Rectal smooth muscle tissue (tissue), 1 donor: ENCODE measurements at regions not wholly inside any gene's neighbourhood (a gene's known extent, or its start where the extent isn't known, plus 50 kb on each side); places are given as distances from the start of the nearest gene placed in this dataset.

Source experiments
- H3K27ac ChIP-seq: one replicate; pipeline ENCODE4 v1.7.0; 2013; ENCODE audit warnings: low read depth, low read length, inconsistent platforms
- H3K27me3 ChIP-seq: one replicate; pipeline ENCODE4 v1.7.0; 2013; ENCODE audit warnings: low read length; ENCODE audit not compliant: control insufficient read depth, insufficient read depth
- H3K36me3 ChIP-seq: one replicate; pipeline ENCODE4 v1.7.0; 2013; ENCODE audit warnings: low read length; ENCODE audit not compliant: control insufficient read depth, insufficient read depth
- H3K4me1 ChIP-seq: one replicate; pipeline ENCODE4 v1.7.0; 2013; ENCODE audit warnings: low read length; ENCODE audit not compliant: control insufficient read depth, insufficient read depth
- H3K4me3 ChIP-seq: one replicate; pipeline ENCODE4 v1.7.0; 2013; ENCODE audit warnings: low read length
- H3K9ac ChIP-seq: one replicate; pipeline ENCODE4 v1.7.0; 2013; ENCODE audit warnings: low read length

DNA sequence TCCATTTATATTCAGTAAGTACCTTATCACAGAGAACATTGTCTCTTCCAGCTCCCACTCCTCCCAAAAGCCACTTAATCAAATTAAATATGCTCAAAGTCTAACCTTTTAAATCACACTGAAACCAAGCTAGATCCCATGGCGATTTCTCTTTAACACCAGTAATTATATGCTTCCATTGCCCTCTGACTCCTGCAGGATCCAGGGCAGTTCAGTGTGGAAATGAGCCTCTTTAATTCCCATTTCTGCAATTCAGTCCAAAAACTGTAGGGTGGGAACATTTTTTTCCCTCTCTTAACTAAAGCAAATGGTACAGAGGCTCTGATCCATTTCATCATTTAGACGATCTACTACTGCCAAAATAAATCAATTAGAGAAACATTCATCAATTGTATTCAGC is 872.3 kb upstream of the PHF14 start:
- Histone ChIP-seq H3K4me1 (no peaks in the 10 kb centered on the region), H3K9ac (no peak overlapping the region), H3K27ac (no peak overlapping the region), H3K36me3 (no peaks in the 10 kb centered on the region), H3K27me3 (no peaks in the 10 kb centered on the region), H3K4me3 (no peak overlapping the region)

DNA sequence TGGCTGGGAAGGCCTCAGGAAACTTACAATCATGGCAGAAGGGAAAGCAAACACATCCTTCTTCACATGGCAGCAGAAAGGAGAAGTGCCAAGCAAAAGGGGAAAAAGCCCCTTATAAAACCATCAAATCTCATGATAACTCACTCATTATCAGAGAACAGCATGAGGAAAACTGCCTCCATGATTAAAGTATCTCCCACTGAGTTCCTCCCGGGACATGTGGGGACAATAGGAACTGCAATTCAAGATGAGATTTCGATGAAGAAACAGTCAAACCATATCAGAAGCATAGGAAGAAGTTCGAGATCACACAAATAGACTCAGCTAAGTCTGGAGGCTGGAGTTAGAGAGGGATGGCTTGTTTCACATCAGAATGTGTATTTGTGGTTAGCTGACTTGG is 869.4 kb upstream of the PHF14 start:
- H3K27me3 ChIP-seq, result no peaks in the 10 kb centered on the region
- no peak overlapping the region for H3K27ac ChIP-seq
- no peak overlapping the region for H3K4me3 ChIP-seq
- no peaks in the 10 kb centered on the region for H3K36me3 ChIP-seq
- no peak overlapping the region for H3K9ac ChIP-seq
- no peaks in the 10 kb centered on the region for H3K4me1 ChIP-seq

GRCh38 chr7:10106609-10107008 is 867.1 kb upstream of the PHF14 start:
- Histone ChIP-seq H3K4me3 (no peak overlapping the region), H3K27ac (no peak overlapping the region), H3K9ac (no peak overlapping the region), H3K36me3 (no peaks in the 10 kb centered on the region), H3K4me1 (no peaks in the 10 kb centered on the region), H3K27me3 (no peaks in the 10 kb centered on the region)

- Histone ChIP-seq H3K27me3 (no peaks in the 10 kb centered on the region), H3K36me3 (no peaks in the 10 kb centered on the region), H3K4me1 (no peaks in the 10 kb centered on the region), H3K9ac (no peak overlapping the region), H3K27ac (no peak overlapping the region), H3K4me3 (no peak overlapping the region)
Observed at GRCh38 chr7:10116511-10116910, 857.2 kb upstream of the PHF14 start.

DNA sequence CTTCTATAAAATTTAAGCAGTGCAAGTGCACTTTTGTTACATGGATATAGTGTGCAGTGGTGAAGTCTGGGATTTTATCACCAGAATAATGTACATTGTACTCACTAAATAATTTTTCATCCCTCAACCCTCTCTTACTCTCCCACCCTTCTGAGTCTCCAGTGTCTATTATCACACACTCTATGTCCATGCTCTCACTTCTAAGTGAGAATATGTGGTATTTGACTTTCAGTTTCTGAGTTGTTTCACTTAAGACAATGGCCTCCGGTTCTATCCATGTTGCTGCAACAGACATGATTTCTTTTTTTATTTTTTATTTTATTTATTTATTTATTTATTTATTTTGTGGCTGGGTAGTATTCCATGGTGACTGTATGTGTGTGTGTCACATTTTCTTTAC is 855.9 kb upstream of the PHF14 start:
- Histone ChIP-seq H3K4me1 (no peaks in the 10 kb centered on the region), H3K27ac (no peak overlapping the region), H3K36me3 (no peaks in the 10 kb centered on the region), H3K9ac (no peak overlapping the region), H3K4me3 (no peak overlapping the region), H3K27me3 (no peaks in the 10 kb centered on the region)

DNA sequence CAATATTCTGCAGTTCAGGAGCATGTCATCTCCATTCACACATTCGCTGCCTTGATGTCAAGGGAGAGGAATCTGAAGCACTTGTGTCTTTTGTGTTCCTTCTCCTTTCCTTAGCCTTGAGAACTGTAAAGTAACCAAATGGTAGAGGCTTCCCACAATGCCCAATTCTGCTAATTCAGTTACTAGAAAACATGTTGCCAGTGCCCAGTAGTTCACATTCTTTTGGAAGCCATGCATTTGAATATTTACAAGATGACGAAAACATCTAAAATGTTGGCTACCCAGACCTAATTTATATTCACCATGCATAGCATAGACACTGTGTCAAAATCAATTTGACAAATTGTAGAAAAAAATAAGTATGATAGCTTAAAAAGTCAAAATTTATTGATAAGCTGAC is 852.7 kb upstream of the PHF14 start:
- no peak overlapping the region for H3K4me3 ChIP-seq
- H3K27ac ChIP-seq, result no peak overlapping the region
- H3K9ac ChIP-seq, result no peak overlapping the region

DNA sequence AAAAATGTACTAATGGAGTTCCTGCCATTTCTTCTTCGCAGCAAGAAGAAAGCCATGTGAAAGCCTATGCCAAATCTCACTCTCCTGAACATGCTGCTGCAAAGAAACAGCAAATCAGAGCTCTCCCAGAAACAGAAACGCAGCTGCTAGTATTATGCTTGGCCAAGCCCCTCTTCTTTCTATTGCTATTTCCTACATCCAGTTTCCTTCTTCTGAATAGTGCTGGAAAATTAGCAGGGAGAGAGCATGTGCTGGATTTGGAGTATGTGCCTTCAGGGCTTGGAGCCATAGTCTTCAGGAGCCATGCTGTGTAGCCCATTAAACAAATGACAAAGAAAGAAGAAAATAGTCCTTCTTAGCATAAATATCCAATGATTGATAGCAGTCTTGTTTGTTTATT is 852.0 kb upstream of the PHF14 start:
- Histone ChIP-seq H3K4me3 (no peak overlapping the region), H3K36me3 (no peaks in the 10 kb centered on the region), H3K27me3 (no peaks in the 10 kb centered on the region), H3K9ac (no peak overlapping the region), H3K4me1 (no peaks in the 10 kb centered on the region), H3K27ac (no peak overlapping the region)

More for the DNA sequence above, 852.7 kb upstream of the PHF14 start:
- Histone ChIP-seq H3K36me3 (no peaks in the 10 kb centered on the region), H3K4me1 (no peaks in the 10 kb centered on the region), H3K27me3 (no peaks in the 10 kb centered on the region)

DNA sequence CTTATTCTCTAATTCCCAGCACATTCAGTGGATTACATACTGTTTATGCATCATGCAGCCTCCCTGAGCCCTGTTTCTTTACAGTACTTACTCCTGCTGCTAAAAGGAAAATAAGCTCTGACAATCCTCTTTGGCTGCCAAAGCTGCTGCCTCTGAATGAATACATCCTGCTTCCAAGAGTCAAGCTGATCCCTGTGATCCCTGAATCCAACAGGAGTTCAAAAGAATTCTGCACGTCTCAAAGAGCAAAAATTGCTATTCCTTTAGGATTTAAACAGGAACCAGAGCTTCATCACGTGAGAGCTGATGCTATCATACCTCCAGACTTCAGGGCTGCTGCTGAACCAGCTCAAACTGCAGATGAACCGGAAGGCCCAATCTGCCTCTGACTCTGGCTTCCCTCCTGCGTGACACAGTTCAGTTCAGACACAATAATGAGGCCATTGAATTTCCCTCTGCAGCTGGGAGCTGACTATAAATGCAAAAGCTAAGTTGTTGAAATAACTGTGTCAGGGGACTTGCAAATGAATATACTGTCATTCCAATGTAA is 851.0 kb upstream of the PHF14 start:
- no peak overlapping the region for H3K27ac ChIP-seq
- no peaks in the 10 kb centered on the region for H3K36me3 ChIP-seq
- no peaks in the 10 kb centered on the region for H3K27me3 ChIP-seq
- H3K9ac ChIP-seq, result no peak overlapping the region
- no peaks in the 10 kb centered on the region for H3K4me1 ChIP-seq
- H3K4me3 ChIP-seq, result no peak overlapping the region

GRCh38 chr7:10128748-10129147 is 844.9 kb upstream of the PHF14 start:
- no peak overlapping the region for H3K27ac ChIP-seq
- no peaks in the 10 kb centered on the region for H3K4me1 ChIP-seq
- no peak overlapping the region for H3K4me3 ChIP-seq
- no peaks in the 10 kb centered on the region for H3K36me3 ChIP-seq
- no peaks in the 10 kb centered on the region for H3K27me3 ChIP-seq
- no peak overlapping the region for H3K9ac ChIP-seq

GRCh38 chr7:10138087-10138854 is 835.4 kb upstream of the PHF14 start:
- Histone ChIP-seq H3K4me1 (no peaks in the 10 kb centered on the region), H3K27me3 (no peaks in the 10 kb centered on the region), H3K9ac (no peak overlapping the region), H3K36me3 (no peaks in the 10 kb centered on the region), H3K27ac (no peak overlapping the region), H3K4me3 (no peak overlapping the region)

DNA sequence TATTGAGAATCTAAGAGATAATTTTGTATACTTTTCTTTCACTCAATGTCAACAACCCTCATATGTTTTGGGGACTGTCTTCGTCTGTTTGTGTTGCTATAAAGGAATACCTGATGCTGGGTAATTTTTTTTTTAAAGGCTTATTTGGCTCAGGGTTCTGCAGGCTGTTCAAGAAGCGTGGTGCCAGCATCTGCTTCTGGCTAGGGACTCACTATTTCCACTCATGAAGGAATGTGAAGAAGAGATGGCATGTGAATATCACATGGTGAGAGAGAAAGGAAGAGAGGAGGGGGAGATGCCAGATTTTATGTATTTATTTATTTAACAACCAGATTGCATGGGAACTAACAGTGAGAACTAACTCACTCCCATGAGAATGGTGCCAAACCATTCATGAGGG is 827.4 kb upstream of the PHF14 start:
- H3K27ac ChIP-seq, result no peak overlapping the region
- no peaks in the 10 kb centered on the region for H3K27me3 ChIP-seq
- no peak overlapping the region for H3K9ac ChIP-seq
- H3K36me3 ChIP-seq, result no peaks in the 10 kb centered on the region
- H3K4me1 ChIP-seq, result no peaks in the 10 kb centered on the region
- no peak overlapping the region for H3K4me3 ChIP-seq

DNA sequence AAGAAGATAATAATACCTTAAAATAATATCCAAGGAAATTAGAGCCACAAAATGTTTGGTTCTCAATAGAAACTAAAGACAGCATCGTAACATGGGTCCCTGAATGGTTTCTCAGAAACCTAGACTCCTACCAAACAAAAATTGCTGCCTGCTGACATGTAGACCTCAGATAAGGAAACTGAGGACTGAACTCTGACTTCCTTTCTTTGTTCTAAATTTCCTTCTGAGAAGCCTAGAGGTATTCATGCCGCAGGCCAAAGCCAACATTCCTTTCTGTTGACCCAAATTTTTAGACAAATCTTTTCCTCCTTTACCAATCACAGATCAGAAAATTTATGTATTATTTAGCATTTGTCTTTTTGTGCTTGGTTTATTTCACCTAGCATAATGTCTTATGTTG is 816.7 kb upstream of the PHF14 start:
- Histone ChIP-seq H3K4me3 (no peak overlapping the region), H3K27ac (no peak overlapping the region), H3K9ac (no peak overlapping the region), H3K27me3 (no peaks in the 10 kb centered on the region), H3K36me3 (no peaks in the 10 kb centered on the region), H3K4me1 (no peaks in the 10 kb centered on the region)

GRCh38 chr7:10181996-10182395 is 791.7 kb upstream of the PHF14 start:
- Histone ChIP-seq H3K27ac (no peak overlapping the region), H3K4me3 (no peak overlapping the region), H3K4me1 (no peaks in the 10 kb centered on the region), H3K27me3 (no peaks in the 10 kb centered on the region), H3K36me3 (no peaks in the 10 kb centered on the region), H3K9ac (no peak overlapping the region)
